Vagina (tissue), 2 donors: ENCODE measurements at regions not wholly inside any gene's neighbourhood (a gene's known extent, or its start where the extent isn't known, plus 50 kb on each side); places are given as distances from the start of the nearest gene placed in this dataset.

Source experiments
- POLR2A ChIP-seq, 2 donors: fragments of 450-650 bp; IDR thresholded peaks; one replicate each; pipeline ENCODE4 v1.6.1; 2017; ENCODE audit warnings: antibody characterized with exemption in 2 of 2, mild to moderate bottlenecking in 2 of 2, moderate library complexity in 2 of 2
- POLR2AphosphoS5 ChIP-seq, 2 donors: sonication (generic); formaldehyde crosslinking; IDR thresholded peaks; one replicate each; pipeline ENCODE4 v1.9.0; 2017; ENCODE audit warnings: antibody characterized with exemption in 2 of 2, mild to moderate bottlenecking in 2 of 2, low read depth in 1 of 2; ENCODE audit not compliant: insufficient read depth in 1 of 2
- TF ChIP-seq, protein P1 (sequence below), 3 experiments: fragments of 450-650 bp in 2 of 3; fragments of 200-600 bp in 1 of 3; sonication (generic) in 1 of 3; IDR thresholded peaks; one replicate each; pipeline ENCODE4 v1.5.1; 2017 to 2019; ENCODE audit warnings: antibody characterized with exemption in 3 of 3, mild to moderate bottlenecking in 2 of 3, moderate library complexity in 2 of 3

DNA sequence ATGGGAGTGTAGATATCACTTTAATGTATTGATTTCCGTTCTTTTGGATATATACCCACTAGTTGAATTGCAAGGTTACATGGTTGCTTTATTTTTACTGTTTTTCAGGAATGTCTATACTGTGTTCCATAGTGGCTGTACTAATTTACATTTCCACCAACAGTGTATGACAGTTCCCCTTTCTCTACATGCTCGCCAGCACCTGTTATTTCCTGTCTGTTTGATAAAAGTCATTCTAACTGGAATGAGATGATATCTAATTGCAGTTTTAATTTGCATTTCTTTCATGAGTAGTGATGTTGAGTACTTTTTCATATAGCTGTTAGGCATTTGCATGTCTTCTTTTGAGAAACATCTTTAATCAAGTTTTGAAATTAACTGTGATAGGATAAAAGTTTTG is 818.6 kb downstream of the SLITRK6 start:
- TF ChIP-seq POLR2AphosphoS5 (IDR thresholded peaks at IDR 0.05; ENCODE audit: insufficient read depth in 1 of 2, low read depth in 1 of 2): no peak
- TF ChIP-seq, protein P1, sequence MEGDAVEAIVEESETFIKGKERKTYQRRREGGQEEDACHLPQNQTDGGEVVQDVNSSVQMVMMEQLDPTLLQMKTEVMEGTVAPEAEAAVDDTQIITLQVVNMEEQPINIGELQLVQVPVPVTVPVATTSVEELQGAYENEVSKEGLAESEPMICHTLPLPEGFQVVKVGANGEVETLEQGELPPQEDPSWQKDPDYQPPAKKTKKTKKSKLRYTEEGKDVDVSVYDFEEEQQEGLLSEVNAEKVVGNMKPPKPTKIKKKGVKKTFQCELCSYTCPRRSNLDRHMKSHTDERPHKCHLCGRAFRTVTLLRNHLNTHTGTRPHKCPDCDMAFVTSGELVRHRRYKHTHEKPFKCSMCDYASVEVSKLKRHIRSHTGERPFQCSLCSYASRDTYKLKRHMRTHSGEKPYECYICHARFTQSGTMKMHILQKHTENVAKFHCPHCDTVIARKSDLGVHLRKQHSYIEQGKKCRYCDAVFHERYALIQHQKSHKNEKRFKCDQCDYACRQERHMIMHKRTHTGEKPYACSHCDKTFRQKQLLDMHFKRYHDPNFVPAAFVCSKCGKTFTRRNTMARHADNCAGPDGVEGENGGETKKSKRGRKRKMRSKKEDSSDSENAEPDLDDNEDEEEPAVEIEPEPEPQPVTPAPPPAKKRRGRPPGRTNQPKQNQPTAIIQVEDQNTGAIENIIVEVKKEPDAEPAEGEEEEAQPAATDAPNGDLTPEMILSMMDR (IDR thresholded peaks at IDR 0.05): no peak
- no peak for TF ChIP-seq POLR2A (IDR thresholded peaks at IDR 0.05)
